A549 (cell line): ENCODE measurements at regions not wholly inside any gene's neighbourhood (a gene's known extent, or its start where the extent isn't known, plus 50 kb on each side); places are given as distances from the start of the nearest gene placed in this dataset.

Source experiments
- ATAC-seq, 2 experiments: fragments of 200-7000 bp in 1 of 2; fragments of >200 bp in 1 of 2; cut with Nextera tagmentation in 1 of 2; cut with Tn5 transposase in 1 of 2; 3 replicates each; pipeline versions ENCODE4 v1.8.0 to v1.9.1; 2018 to 2020; ENCODE audit warnings: mild to moderate bottlenecking in 1 of 2, moderate library complexity in 1 of 2
- CTCF ChIA-PET: fragments of 300-600 bp; sonication (Branson Sonifier 250); formaldehyde crosslinking; extraction: SDS; loops from one replicate; lab custom pipeline; 2021; ENCODE audit warnings: antibody characterized with exemption, inconsistent platforms; lab: Yijun Ruan, JAX
- POLR2A ChIA-PET: fragments of 350-600 bp; formaldehyde crosslinking; extraction: SDS; loops from one replicate; lab custom pipeline; 2021; ENCODE audit warnings: antibody characterized with exemption, inconsistent platforms; lab: Yijun Ruan, JAX
- DNase-seq, 2 experiments: peaks; one replicate each; pipeline versions ENCODE4 v3.0.0 to v3.0.0-alpha.2; 2011 to 2016; ENCODE audit warnings: low read depth in 1 of 2, low spot score in 1 of 2
- FAIRE-seq: peaks from 2 replicates; lab custom pipeline; 2011; peaks lifted over from hg19 to GRCh38; lab: Jason Lieb, UNC
- H3K27ac ChIP-seq, 2 experiments: fragments of >200 bp; sonication (Bioruptor Twin); formaldehyde crosslinking; 3 replicates each; pipeline ENCODE4 v1.5.1; 2016 to 2017
- H3K4me1 ChIP-seq: fragments of >200 bp; sonication (Bioruptor Twin); formaldehyde crosslinking; 3 replicates; pipeline ENCODE4 v1.6.1; 2016
- H3K4me2 ChIP-seq: fragments of >200 bp; sonication (Bioruptor Twin); formaldehyde crosslinking; 3 replicates; pipeline ENCODE4 v1.6.1; 2016
- H3K4me3 ChIP-seq: fragments of >200 bp; sonication (Bioruptor Twin); formaldehyde crosslinking; 3 replicates; pipeline ENCODE4 v1.5.1; 2016
- H3K9me3 ChIP-seq: fragments of >200 bp; sonication (Bioruptor Twin); formaldehyde crosslinking; 3 replicates; pipeline ENCODE4 v1.6.1; 2016
- E2F6 ChIP-seq: IDR thresholded peaks from 2 replicates; pipeline ENCODE4 v1.6.1; 2012; ENCODE audit warnings: low read depth, borderline replicate concordance
- ESRRA ChIP-seq: fragments of 150-350 bp; IDR thresholded peaks from 2 replicates; pipeline ENCODE4 v1.6.1; 2014; ENCODE audit warnings: mild to moderate bottlenecking, low read length, borderline replicate concordance
- FOSB ChIP-seq: fragments of 250-450 bp; sonication (Bioruptor Pico); IDR thresholded peaks from 2 replicates; pipeline ENCODE4 v1.5.0; 2020; ENCODE audit warnings: mild to moderate bottlenecking, moderate library complexity
- FOSL2 ChIP-seq, 2 experiments: fragments of 450-650 bp in 1 of 2; fragments of >200 bp in 1 of 2; sonication (Bioruptor Twin) in 1 of 2; formaldehyde crosslinking; IDR thresholded peaks; 2 replicates each; pipeline versions ENCODE4 v1.5.0 to v1.6.1; 2016 to 2020; ENCODE audit warnings: mild to moderate bottlenecking in 1 of 2, moderate library complexity in 1 of 2
- GATA3 ChIP-seq: IDR thresholded peaks from 2 replicates; pipeline ENCODE4 v1.6.1; 2012; ENCODE audit warnings: borderline replicate concordance
- HEYL ChIP-seq: fragments of 250-450 bp; sonication (Bioruptor Pico); IDR thresholded peaks from 2 replicates; pipeline ENCODE4 v1.8.0; 2021; ENCODE audit warnings: mild to moderate bottlenecking, moderate library complexity
- HMGXB4 ChIP-seq: fragments of 250-450 bp; sonication (Bioruptor Pico); IDR thresholded peaks from 2 replicates; pipeline ENCODE4 v1.5.0; 2021; ENCODE audit warnings: mild to moderate bottlenecking, moderate library complexity, borderline replicate concordance
- HOXB5 ChIP-seq: fragments of 250-450 bp; sonication (Bioruptor Pico); IDR thresholded peaks from 2 replicates; pipeline ENCODE4 v1.5.0; 2020; ENCODE audit warnings: mild to moderate bottlenecking, moderate library complexity
- JUN ChIP-seq, 2 experiments: fragments of >200 bp; sonication (Bioruptor Twin); formaldehyde crosslinking; IDR thresholded peaks; 2 replicates in 1 of 2; 3 replicates in 1 of 2; pipeline ENCODE4 v1.6.1; 2016 to 2017
- JUNB ChIP-seq: fragments of >200 bp; sonication (Bioruptor Twin); formaldehyde crosslinking; IDR thresholded peaks from 2 replicates; pipeline ENCODE4 v1.6.1; 2016
- KDM5A ChIP-seq: fragments of 200-600 bp; sonication (generic); IDR thresholded peaks from 2 replicates; pipeline ENCODE4 v1.6.1; 2016; ENCODE audit warnings: antibody characterized with exemption, mild to moderate bottlenecking
- MAZ ChIP-seq: fragments of 150-350 bp; IDR thresholded peaks from 2 replicates; pipeline ENCODE4 v1.6.1; 2014; ENCODE audit warnings: antibody characterized with exemption, low read depth, low read length, borderline replicate concordance
- MYC ChIP-seq: IDR thresholded peaks from 2 replicates; pipeline ENCODE4 v1.6.1; 2012; ENCODE audit warnings: mild to moderate bottlenecking, inconsistent platforms, low read length, improper control_type of control experiment, borderline replicate concordance
- NFE2L2 ChIP-seq: fragments of 150-350 bp; conservative IDR thresholded peaks from 2 replicates; pipeline ENCODE4 v1.6.1; 2014; ENCODE audit warnings: low read length
- NPAS2 ChIP-seq: fragments of 250-450 bp; sonication (Bioruptor Pico); IDR thresholded peaks from 2 replicates; pipeline ENCODE4 v1.8.0; 2022; ENCODE audit warnings: mild to moderate bottlenecking, moderate library complexity, borderline replicate concordance
- PBX3 ChIP-seq: IDR thresholded peaks from 2 replicates; pipeline ENCODE4 v1.6.1; 2012
- RAD21 ChIP-seq, 2 experiments: fragments of >200 bp in 1 of 2; sonication (Bioruptor Twin) in 1 of 2; formaldehyde crosslinking in 1 of 2; IDR thresholded peaks in 1 of 2; conservative IDR thresholded peaks in 1 of 2; 2 replicates in 1 of 2; 3 replicates in 1 of 2; pipeline ENCODE4 v1.6.1; 2012 to 2018; ENCODE audit warnings: inconsistent platforms in 1 of 2
- RARB ChIP-seq: fragments of 250-450 bp; sonication (Bioruptor Pico); IDR thresholded peaks from 2 replicates; pipeline ENCODE4 v1.8.0; 2021; ENCODE audit warnings: mild to moderate bottlenecking, moderate library complexity
- SMC3 ChIP-seq: fragments of >200 bp; sonication (Bioruptor Twin); formaldehyde crosslinking; IDR thresholded peaks from 3 replicates; pipeline ENCODE4 v1.6.1; 2018; ENCODE audit warnings: inconsistent platforms
- TFCP2L1 ChIP-seq: fragments of 250-450 bp; sonication (Bioruptor Pico); IDR thresholded peaks from 2 replicates; pipeline ENCODE4 v1.5.0; 2021; ENCODE audit warnings: mild to moderate bottlenecking
- ZC3H11A ChIP-seq: fragments of 450-650 bp; IDR thresholded peaks from 2 replicates; pipeline ENCODE4 v1.6.1; 2014; ENCODE audit warnings: antibody characterized with exemption, mild to moderate bottlenecking
- ZSCAN20 ChIP-seq: fragments of 250-450 bp; sonication (Bioruptor Pico); IDR thresholded peaks from 2 replicates; pipeline ENCODE4 v1.8.0; 2022; ENCODE audit warnings: mild to moderate bottlenecking, moderate library complexity
- WGBS: methylation state at CpG from one replicate; pipeline ENCODE4 v1.1.6; 2017; ENCODE audit errors: missing lambda C conversion rate; 5-methylcytosine and 5-hydroxymethylcytosine counted together
- TF ChIP-seq, protein P1 (sequence below): fragments of 150-350 bp; IDR thresholded peaks from 2 replicates; pipeline ENCODE4 v1.6.1; 2014; ENCODE audit warnings: low read depth, mild to moderate bottlenecking, low read length
- TF ChIP-seq, protein P2 (sequence below): fragments of >200 bp; sonication (Bioruptor Twin); formaldehyde crosslinking; IDR thresholded peaks from 3 replicates; pipeline ENCODE4 v1.6.1; 2016

GRCh38 chr13:106098778-106099177 is 436.7 kb downstream of the EFNB2 start (continued):
- no peak for TF ChIP-seq FOSL2 (IDR thresholded peaks at IDR 0.05)
- TF ChIP-seq FOSL2 (CRISPR knock-in tag; IDR thresholded peaks at IDR 0.05) = no peak
- TF ChIP-seq TFCP2L1 (CRISPR knock-in tag) = no peak
- no peak for TF ChIP-seq ZC3H11A

- 7% methylated on average over 4 of the region's 4 CpGs for WGBS
- POLR2A ChIA-PET = no interaction called here
- no peak overlapping the region for H3K4me3 ChIP-seq
- no peaks in the 10 kb centered on the region for H3K9me3 ChIP-seq
- DNase-seq = peak; percentile 25 to 45
- TF ChIP-seq FOSB = no peak
- no peak for TF ChIP-seq SMC3
- no peak for TF ChIP-seq KDM5A
- TF ChIP-seq, protein P1, sequence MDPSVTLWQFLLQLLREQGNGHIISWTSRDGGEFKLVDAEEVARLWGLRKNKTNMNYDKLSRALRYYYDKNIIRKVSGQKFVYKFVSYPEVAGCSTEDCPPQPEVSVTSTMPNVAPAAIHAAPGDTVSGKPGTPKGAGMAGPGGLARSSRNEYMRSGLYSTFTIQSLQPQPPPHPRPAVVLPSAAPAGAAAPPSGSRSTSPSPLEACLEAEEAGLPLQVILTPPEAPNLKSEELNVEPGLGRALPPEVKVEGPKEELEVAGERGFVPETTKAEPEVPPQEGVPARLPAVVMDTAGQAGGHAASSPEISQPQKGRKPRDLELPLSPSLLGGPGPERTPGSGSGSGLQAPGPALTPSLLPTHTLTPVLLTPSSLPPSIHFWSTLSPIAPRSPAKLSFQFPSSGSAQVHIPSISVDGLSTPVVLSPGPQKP = no peak
- no peak for TF ChIP-seq RAD21 (conservative IDR thresholded peaks at IDR 0.05 in 1 of 2, IDR thresholded peaks at IDR 0.05 in 1 of 2)
- TF ChIP-seq NFE2L2 = no peak
- TF ChIP-seq FOSL2 (IDR thresholded peaks at IDR 0.05) = no peak
- TF ChIP-seq FOSL2 (CRISPR knock-in tag; IDR thresholded peaks at IDR 0.05) = peak; percentile 47; the same call in 1 of the 2 replicates
- TF ChIP-seq ESRRA = no peak
- TF ChIP-seq ZSCAN20 = no peak
- TF ChIP-seq PBX3 = no peak
- no peak for TF ChIP-seq HEYL (CRISPR knock-in tag)
- TF ChIP-seq MAZ = no peak
- TF ChIP-seq MYC = no peak
- no peak for TF ChIP-seq RARB (CRISPR knock-in tag)
- TF ChIP-seq JUN (IDR thresholded peaks at IDR 0.05) = no peak
- TF ChIP-seq, protein P2, sequence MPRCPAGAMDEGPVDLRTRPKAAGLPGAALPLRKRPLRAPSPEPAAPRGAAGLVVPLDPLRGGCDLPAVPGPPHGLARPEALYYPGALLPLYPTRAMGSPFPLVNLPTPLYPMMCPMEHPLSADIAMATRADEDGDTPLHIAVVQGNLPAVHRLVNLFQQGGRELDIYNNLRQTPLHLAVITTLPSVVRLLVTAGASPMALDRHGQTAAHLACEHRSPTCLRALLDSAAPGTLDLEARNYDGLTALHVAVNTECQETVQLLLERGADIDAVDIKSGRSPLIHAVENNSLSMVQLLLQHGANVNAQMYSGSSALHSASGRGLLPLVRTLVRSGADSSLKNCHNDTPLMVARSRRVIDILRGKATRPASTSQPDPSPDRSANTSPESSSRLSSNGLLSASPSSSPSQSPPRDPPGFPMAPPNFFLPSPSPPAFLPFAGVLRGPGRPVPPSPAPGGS = no peak
- peak; percentile 61; the same call in 1 of the 2 replicates for TF ChIP-seq GATA3
- TF ChIP-seq E2F6 = no peak
- no peak for TF ChIP-seq NPAS2 (CRISPR knock-in tag)
- TF ChIP-seq HMGXB4 (CRISPR knock-in tag) = no peak
- peak; percentile 30; the same call in 1 of the 2 replicates for TF ChIP-seq JUNB
- TF ChIP-seq HOXB5 (CRISPR knock-in tag) = no peak
- TF ChIP-seq, all 56 proteins: peak for 3
- peak overlapping the region; percentile 62; a peak in 5 of 6 replicates for H3K27ac ChIP-seq
- FAIRE-seq (no peak), ATAC-seq (no peak)
- CTCF ChIA-PET = no interaction called here
- H3K4me1 ChIP-seq = peaks cover 47% of the 10 kb centered on the region
- peak overlapping the region; percentile 65 for H3K4me2 ChIP-seq
These were observed 438.8 kb downstream of the EFNB2 start for GRCh38 chr13:106096661-106097092.
